Panc1 (cell line): ENCODE measurements at regions not wholly inside any gene's neighbourhood (a gene's known extent, or its start where the extent isn't known, plus 50 kb on each side); places are given as distances from the start of the nearest gene placed in this dataset.

ENCODE experiments used
- ATAC-seq: fragments of 200-7000 bp; cut with Tn5 transposase; 2 replicates; pipeline ENCODE4 v1.9.1; 2020; ENCODE audit warnings: mild to moderate bottlenecking, moderate library complexity
- BruUV-seq: library from RNA; stranded (reverse); fragments of 400-500 nt; replicated peaks from 2 replicates; lab custom pipeline; 2021; lab: Mats Ljungman, UMichigan
- CTCF ChIA-PET: fragments of 300-600 bp; sonication (Branson Sonifier 250); formaldehyde crosslinking; loops from one replicate; lab custom pipeline; 2022; ENCODE audit warnings: antibody characterized with exemption; lab: Charles Lee
- POLR2A ChIA-PET: fragments of 300-600 bp; sonication (Branson Sonifier 250); formaldehyde crosslinking; loops from one replicate; lab custom pipeline; 2022; ENCODE audit warnings: antibody characterized with exemption; lab: Charles Lee
- DNase-seq: peaks from one replicate; pipeline ENCODE4 v3.0.0-alpha.2; 2010; ENCODE audit warnings: low read depth, low spot score
- H3K27ac ChIP-seq: 2 replicates; pipeline ENCODE4 v1.5.1; 2011; ENCODE audit warnings: mild to moderate bottlenecking, low read length, inconsistent platforms
- H3K27me3 ChIP-seq: fragments of 200-500 bp; sonication (Bioruptor generic); 2 replicates; pipeline ENCODE4 v1.6.0; 2014; ENCODE audit warnings: low read length, inconsistent platforms; ENCODE audit not compliant: control insufficient read depth, insufficient read depth
- H3K36me3 ChIP-seq: fragments of 200-500 bp; sonication (Bioruptor generic); 2 replicates; pipeline ENCODE4 v1.5.1; 2014; ENCODE audit warnings: inconsistent platforms, mild to moderate bottlenecking, low read length, moderate library complexity; ENCODE audit not compliant: control insufficient read depth, insufficient read depth
- H3K4me1 ChIP-seq: 2 replicates; pipeline ENCODE4 v1.5.1; 2011; ENCODE audit warnings: inconsistent platforms, mild to moderate bottlenecking, low read length, moderate library complexity; ENCODE audit not compliant: control insufficient read depth, insufficient read depth
- H3K4me3 ChIP-seq, 2 experiments: 2 replicates each; pipeline ENCODE4 v1.5.1; 2011 to 2012; ENCODE audit warnings: low read depth in 2 of 2, low read length in 2 of 2, mild to moderate bottlenecking in 2 of 2, inconsistent platforms in 1 of 2, moderate library complexity in 1 of 2
- H3K9me3 ChIP-seq: fragments of 200-500 bp; sonication (Bioruptor generic); 2 replicates; pipeline ENCODE4 v1.5.1; 2014; ENCODE audit warnings: low read depth, mild to moderate bottlenecking, inconsistent platforms, low read length, moderate library complexity; ENCODE audit not compliant: control insufficient read depth, insufficient read depth
- CTCF ChIP-seq: fragments of 450-650 bp; IDR thresholded peaks from 2 replicates; pipeline ENCODE4 v1.5.1; 2017; ENCODE audit warnings: mild to moderate bottlenecking
- POLR2AphosphoS5 ChIP-seq: IDR thresholded peaks from 2 replicates; pipeline ENCODE4 v1.6.1; 2012; ENCODE audit warnings: mild to moderate bottlenecking, low read depth, low read length, moderate library complexity
- REST ChIP-seq, 2 experiments: IDR thresholded peaks; 2 replicates each; pipeline ENCODE4 v1.6.1; 2011 to 2012; ENCODE audit warnings: low read depth in 2 of 2, control low read depth in 1 of 2, low read length in 1 of 2, mild to moderate bottlenecking in 1 of 2, moderate library complexity in 1 of 2; ENCODE audit not compliant: insufficient read depth in 1 of 2
- SIN3A ChIP-seq: IDR thresholded peaks from 2 replicates; pipeline ENCODE4 v1.6.1; 2012; ENCODE audit warnings: low read depth, mild to moderate bottlenecking, low read length, moderate library complexity, borderline replicate concordance; ENCODE audit not compliant: insufficient read depth
- TCF7L2 ChIP-seq: IDR thresholded peaks from 2 replicates; pipeline ENCODE4 v1.6.1; 2011; ENCODE audit warnings: mild to moderate bottlenecking, low read depth, low read length, inconsistent platforms
- in situ Hi-C: cut with HindIII; loops from 2 replicates; pipeline ENCODE4 v1.10.0; 2016; ENCODE audit warnings: low sequenced_read_pairs, low pct_unique_long_range_greater_than_20kb
- intact Hi-C: fragments of 100-400 bp; cut with micrococcal nuclease; formaldehyde crosslinking; loops from one replicate; pipeline ENCODE4 v1.10.0; 2022; ENCODE audit not compliant: unreplicated experiment

GRCh38 chr16:51374790-51375189 lies 223.7 kb upstream of the SALL1 start:
- CTCF ChIA-PET, result interaction anchor here (0.7 kb wide), 1 partner anchor 801 kb away, joined by 6 read pairs; no protein-coding TSS in a partner anchor
- Histone ChIP-seq H3K9me3 (no peaks in the 10 kb centered on the region), H3K27me3 (no peaks in the 10 kb centered on the region), H3K4me1 (no peaks in the 10 kb centered on the region), H3K4me3 (no peak overlapping the region), H3K27ac (no peak overlapping the region), H3K36me3 (no peaks in the 10 kb centered on the region)
- POLR2A ChIA-PET, result no interaction called here
- intact Hi-C loops (no loop called here), in situ Hi-C loops (no loop called here)
- no TSS peak for BruUV-seq
- no peak for DNase-seq
- TF ChIP-seq CTCF (no peak), TCF7L2 (no peak), REST (IDR thresholded peaks at IDR 0.05; ENCODE audit: insufficient read depth in 1 of 2, low read depth in 2 of 2, low read length in 1 of 2) (no peak), POLR2AphosphoS5 (no peak)
- no peak for ATAC-seq

- ChIA-PET CTCF (interaction anchor here (0.7 kb wide), 1 partner anchor 802 kb away, joined by 6 read pairs; no protein-coding TSS in a partner anchor), POLR2A (no interaction called here)
- Histone ChIP-seq H3K27me3 (no peaks in the 10 kb centered on the region), H3K4me1 (no peaks in the 10 kb centered on the region), H3K36me3 (no peaks in the 10 kb centered on the region), H3K9me3 (no peaks in the 10 kb centered on the region), H3K4me3 (no peak overlapping the region), H3K27ac (no peak overlapping the region)
- DNase-seq, result no peak
- in situ Hi-C loops, result no loop called here
- no peak for ATAC-seq
- TF ChIP-seq CTCF (no peak), POLR2AphosphoS5 (no peak), SIN3A (no peak), TCF7L2 (no peak), REST (IDR thresholded peaks at IDR 0.05; ENCODE audit: insufficient read depth in 1 of 2, low read depth in 2 of 2, low read length in 1 of 2) (no peak)
- intact Hi-C loops, result no loop called here
- BruUV-seq, result no TSS peak
Measured at GRCh38 chr16:51374346-51374745, 223.3 kb upstream of the SALL1 start.
